ENCODE measurements at regions not wholly inside any gene's neighbourhood (a gene's known extent, or its start where the extent isn't known, plus 50 kb on each side); places are given as distances from the start of the nearest gene placed in this dataset.

- no peak for DNase-seq
- Mint-ChIP-seq H3K4me3 (no peak overlapping the region), H3K4me1 (ENCODE audit: low read depth) (peaks cover 3% of the 10 kb centered on the region), H3K36me3 (ENCODE audit: low read depth) (no peaks in the 10 kb centered on the region), H3K9me3 (no peaks in the 10 kb centered on the region), H3K27me3 (peaks cover 10% of the 10 kb centered on the region), H3K27ac (no peak overlapping the region)
Measured at GRCh38 chr5:68754536-68754935, 339.3 kb upstream of the SLC30A5 start.

- H3K36me3 Mint-ChIP-seq (ENCODE audit: low read depth), result no peaks in the 10 kb centered on the region
- H3K9me3 Mint-ChIP-seq, result no peaks in the 10 kb centered on the region
- DNase-seq, result no peak
- H3K4me3 Mint-ChIP-seq, result no peak overlapping the region
- H3K27ac Mint-ChIP-seq, result no peak overlapping the region
- H3K4me1 Mint-ChIP-seq (ENCODE audit: low read depth), result no peaks in the 10 kb centered on the region
- H3K27me3 Mint-ChIP-seq, result peaks cover 7% of the 10 kb centered on the region
Measured at GRCh38 chr5:68755293-68755692, 338.5 kb upstream of the SLC30A5 start.

- peaks cover 4% of the 10 kb centered on the region for H3K27me3 Mint-ChIP-seq
- no peaks in the 10 kb centered on the region for H3K9me3 Mint-ChIP-seq
- DNase-seq, result no peak
- no peaks in the 10 kb centered on the region for H3K4me1 Mint-ChIP-seq (ENCODE audit: low read depth)
- H3K27ac Mint-ChIP-seq, result no peak overlapping the region
- H3K4me3 Mint-ChIP-seq, result no peak overlapping the region
- no peaks in the 10 kb centered on the region for H3K36me3 Mint-ChIP-seq (ENCODE audit: low read depth)
Measured at GRCh38 chr5:68757006-68757405, 336.8 kb upstream of the SLC30A5 start.

- H3K27ac Mint-ChIP-seq, result no peak overlapping the region
- no peak overlapping the region for H3K4me3 Mint-ChIP-seq
- H3K27me3 Mint-ChIP-seq, result peaks cover 4% of the 10 kb centered on the region
- no peaks in the 10 kb centered on the region for H3K4me1 Mint-ChIP-seq (ENCODE audit: low read depth)
- no peak for DNase-seq
- no peaks in the 10 kb centered on the region for H3K9me3 Mint-ChIP-seq
- no peaks in the 10 kb centered on the region for H3K36me3 Mint-ChIP-seq (ENCODE audit: low read depth)
Measured at GRCh38 chr5:68757626-68758212, 336.1 kb upstream of the SLC30A5 start.

GRCh38 chr5:68759593-68759992 lies 334.2 kb upstream of the SLC30A5 start:
- Mint-ChIP-seq H3K27ac (no peak overlapping the region), H3K36me3 (ENCODE audit: low read depth) (no peaks in the 10 kb centered on the region), H3K27me3 (peaks cover 2% of the 10 kb centered on the region), H3K9me3 (no peaks in the 10 kb centered on the region), H3K4me3 (no peak overlapping the region), H3K4me1 (ENCODE audit: low read depth) (no peaks in the 10 kb centered on the region)
- DNase-seq, result no peak

- Mint-ChIP-seq H3K4me1 (ENCODE audit: low read depth) (no peaks in the 10 kb centered on the region), H3K9me3 (no peaks in the 10 kb centered on the region)
Measured at GRCh38 chr5:68762201-68762600, 331.6 kb upstream of the SLC30A5 start.

GRCh38 chr5:68766952-68767464 lies 326.8 kb upstream of the SLC30A5 start:
- no peak for DNase-seq
- Mint-ChIP-seq H3K9me3 (no peaks in the 10 kb centered on the region), H3K4me3 (no peak overlapping the region), H3K4me1 (ENCODE audit: low read depth) (no peaks in the 10 kb centered on the region), H3K27me3 (no peaks in the 10 kb centered on the region), H3K27ac (no peak overlapping the region), H3K36me3 (ENCODE audit: low read depth) (no peaks in the 10 kb centered on the region)

More at GRCh38 chr5:68762201-68762600, 331.6 kb upstream of the SLC30A5 start:
- no peak overlapping the region for H3K27ac Mint-ChIP-seq
- no peak for DNase-seq
- no peak overlapping the region for H3K4me3 Mint-ChIP-seq
- H3K27me3 Mint-ChIP-seq, result no peaks in the 10 kb centered on the region
- H3K36me3 Mint-ChIP-seq (ENCODE audit: low read depth), result no peaks in the 10 kb centered on the region

GRCh38 chr5:68770551-68770950 lies 323.3 kb upstream of the SLC30A5 start:
- Mint-ChIP-seq H3K9me3 (peaks cover 3% of the 10 kb centered on the region), H3K27ac (no peak overlapping the region), H3K27me3 (no peaks in the 10 kb centered on the region), H3K36me3 (ENCODE audit: low read depth) (no peaks in the 10 kb centered on the region), H3K4me1 (ENCODE audit: low read depth) (no peaks in the 10 kb centered on the region), H3K4me3 (no peak overlapping the region)
- DNase-seq, result no peak

GRCh38 chr5:68771221-68771620 lies 322.6 kb upstream of the SLC30A5 start:
- H3K27ac Mint-ChIP-seq, result no peak overlapping the region
- H3K4me1 Mint-ChIP-seq (ENCODE audit: low read depth), result no peaks in the 10 kb centered on the region
- peaks cover 3% of the 10 kb centered on the region for H3K9me3 Mint-ChIP-seq
- no peak overlapping the region for H3K4me3 Mint-ChIP-seq
- no peaks in the 10 kb centered on the region for H3K36me3 Mint-ChIP-seq (ENCODE audit: low read depth)
- no peak for DNase-seq
- H3K27me3 Mint-ChIP-seq, result no peaks in the 10 kb centered on the region

- H3K27me3 Mint-ChIP-seq, result no peaks in the 10 kb centered on the region
- peaks cover 3% of the 10 kb centered on the region for H3K9me3 Mint-ChIP-seq
- DNase-seq, result no peak
- no peaks in the 10 kb centered on the region for H3K36me3 Mint-ChIP-seq (ENCODE audit: low read depth)
- H3K4me3 Mint-ChIP-seq, result no peak overlapping the region
- no peaks in the 10 kb centered on the region for H3K4me1 Mint-ChIP-seq (ENCODE audit: low read depth)
- H3K27ac Mint-ChIP-seq, result no peak overlapping the region
Measured at GRCh38 chr5:68771732-68772131, 322.1 kb upstream of the SLC30A5 start.

GRCh38 chr5:68776381-68776780 lies 317.4 kb upstream of the SLC30A5 start:
- Mint-ChIP-seq H3K9me3 (peaks cover 3% of the 10 kb centered on the region), H3K36me3 (ENCODE audit: low read depth) (no peaks in the 10 kb centered on the region), H3K27me3 (no peaks in the 10 kb centered on the region), H3K4me1 (ENCODE audit: low read depth) (peaks cover 4% of the 10 kb centered on the region), H3K27ac (no peak overlapping the region), H3K4me3 (no peak overlapping the region)
- no peak for DNase-seq

- no peak overlapping the region for H3K27ac Mint-ChIP-seq
- H3K4me1 Mint-ChIP-seq (ENCODE audit: low read depth), result peaks cover 4% of the 10 kb centered on the region
- H3K9me3 Mint-ChIP-seq, result peaks cover 3% of the 10 kb centered on the region
- DNase-seq, result no peak
- H3K36me3 Mint-ChIP-seq (ENCODE audit: low read depth), result no peaks in the 10 kb centered on the region
- no peaks in the 10 kb centered on the region for H3K27me3 Mint-ChIP-seq
- H3K4me3 Mint-ChIP-seq, result no peak overlapping the region
Measured at GRCh38 chr5:68777135-68777534, 316.7 kb upstream of the SLC30A5 start.

- Mint-ChIP-seq H3K36me3 (ENCODE audit: low read depth) (no peaks in the 10 kb centered on the region), H3K4me1 (ENCODE audit: low read depth) (peaks cover 4% of the 10 kb centered on the region), H3K4me3 (no peak overlapping the region), H3K27ac (no peak overlapping the region), H3K9me3 (peaks cover 3% of the 10 kb centered on the region), H3K27me3 (no peaks in the 10 kb centered on the region)
- no peak for DNase-seq
Measured at GRCh38 chr5:68778484-68778883, 315.3 kb upstream of the SLC30A5 start.

- no peak overlapping the region for H3K27ac Mint-ChIP-seq
Measured at GRCh38 chr5:68780299-68780955, 313.4 kb upstream of the SLC30A5 start.

GRCh38 chr5:68793074-68793473 lies 300.7 kb upstream of the SLC30A5 start:
- Mint-ChIP-seq H3K4me1 (ENCODE audit: low read depth) (no peaks in the 10 kb centered on the region), H3K27ac (no peak overlapping the region), H3K4me3 (no peak overlapping the region), H3K9me3 (no peaks in the 10 kb centered on the region), H3K27me3 (peaks cover 3% of the 10 kb centered on the region), H3K36me3 (ENCODE audit: low read depth) (no peaks in the 10 kb centered on the region)
- DNase-seq, result no peak

More at GRCh38 chr5:68780299-68780955, 313.4 kb upstream of the SLC30A5 start:
- H3K4me1 Mint-ChIP-seq (ENCODE audit: low read depth), result peaks cover 4% of the 10 kb centered on the region
- no peak overlapping the region for H3K4me3 Mint-ChIP-seq
- no peaks in the 10 kb centered on the region for H3K27me3 Mint-ChIP-seq
- no peak for DNase-seq
- peaks cover 9% of the 10 kb centered on the region for H3K9me3 Mint-ChIP-seq
- H3K36me3 Mint-ChIP-seq (ENCODE audit: low read depth), result no peaks in the 10 kb centered on the region
